ENCODE measurements at regions not wholly inside any gene's neighbourhood (a gene's known extent, or its start where the extent isn't known, plus 50 kb on each side); places are given as distances from the start of the nearest gene placed in this dataset.
"Not testable (repeated sequence)": the region's sequence is repeated elsewhere in the genome, so short reads cannot be mapped to it uniquely, and the experiment has no call there.

GRCh38 chr9:31335529-31336234 lies 1048.8 kb upstream of the ACO1 start:
- DNase-seq (ENCODE audit: low read depth) = no peak

- no peak for DNase-seq (ENCODE audit: low read depth)
Observed at GRCh38 chr9:31336386-31336785, 1048.1 kb upstream of the ACO1 start.

GRCh38 chr9:31336841-31337240 lies 1047.6 kb upstream of the ACO1 start:
- DNase-seq (ENCODE audit: low read depth) = no peak

GRCh38 chr9:31347082-31347617 lies 1037.3 kb upstream of the ACO1 start:
- no peak for DNase-seq (ENCODE audit: low read depth)

GRCh38 chr9:31355159-31355882 lies 1029.1 kb upstream of the ACO1 start:
- no peak for DNase-seq (ENCODE audit: low read depth)

GRCh38 chr9:31355965-31356364 lies 1028.5 kb upstream of the ACO1 start:
- DNase-seq (ENCODE audit: low read depth) = no peak

GRCh38 chr9:31359071-31359470 lies 1025.4 kb upstream of the ACO1 start:
- DNase-seq (ENCODE audit: low read depth) = no peak

- no peak for DNase-seq (ENCODE audit: low read depth)
Observed at GRCh38 chr9:31364171-31364570, 1020.3 kb upstream of the ACO1 start.

- DNase-seq (ENCODE audit: low read depth) = no peak
Observed at GRCh38 chr9:31372799-31373587, 1011.5 kb upstream of the ACO1 start.

GRCh38 chr9:31377358-31377757 lies 1007.1 kb upstream of the ACO1 start:
- DNase-seq (ENCODE audit: low read depth) = no peak

GRCh38 chr9:31388660-31389059 lies 995.8 kb upstream of the ACO1 start:
- DNase-seq (ENCODE audit: low read depth) = no peak

GRCh38 chr9:31389075-31389474 lies 995.4 kb upstream of the ACO1 start:
- DNase-seq (ENCODE audit: low read depth) = no peak

- no peak for DNase-seq (ENCODE audit: low read depth)
Observed at GRCh38 chr9:31390403-31391025, 993.9 kb upstream of the ACO1 start.

- no peak for DNase-seq (ENCODE audit: low read depth)
Observed at GRCh38 chr9:31393240-31393639, 991.2 kb upstream of the ACO1 start.

GRCh38 chr9:31394015-31394473 lies 990.4 kb upstream of the ACO1 start:
- no peak for DNase-seq (ENCODE audit: low read depth)

GRCh38 chr9:31412081-31412480 lies 972.4 kb upstream of the ACO1 start:
- no peak for DNase-seq (ENCODE audit: low read depth)

GRCh38 chr9:31415164-31415563 lies 969.3 kb upstream of the ACO1 start:
- no peak for DNase-seq (ENCODE audit: low read depth)

- DNase-seq (ENCODE audit: low read depth) = no peak
Observed at GRCh38 chr9:31418419-31418818, 966.0 kb upstream of the ACO1 start.

GRCh38 chr9:31443630-31444457 lies 940.6 kb upstream of the ACO1 start:
- not testable (repeated sequence) for DNase-seq (ENCODE audit: low read depth)

- no peak for DNase-seq (ENCODE audit: low read depth)
Observed at GRCh38 chr9:31445357-31445756, 939.1 kb upstream of the ACO1 start.

GRCh38 chr9:31445960-31446359 lies 938.5 kb upstream of the ACO1 start:
- DNase-seq (ENCODE audit: low read depth) = no peak
